ENCODE measurements at regions not wholly inside any gene's neighbourhood (a gene's known extent, or its start where the extent isn't known, plus 50 kb on each side); places are given as distances from the start of the nearest gene placed in this dataset.
"Not testable (repeated sequence)": the region's sequence is repeated elsewhere in the genome, so short reads cannot be mapped to it uniquely, and the experiment has no call there.

DNA sequence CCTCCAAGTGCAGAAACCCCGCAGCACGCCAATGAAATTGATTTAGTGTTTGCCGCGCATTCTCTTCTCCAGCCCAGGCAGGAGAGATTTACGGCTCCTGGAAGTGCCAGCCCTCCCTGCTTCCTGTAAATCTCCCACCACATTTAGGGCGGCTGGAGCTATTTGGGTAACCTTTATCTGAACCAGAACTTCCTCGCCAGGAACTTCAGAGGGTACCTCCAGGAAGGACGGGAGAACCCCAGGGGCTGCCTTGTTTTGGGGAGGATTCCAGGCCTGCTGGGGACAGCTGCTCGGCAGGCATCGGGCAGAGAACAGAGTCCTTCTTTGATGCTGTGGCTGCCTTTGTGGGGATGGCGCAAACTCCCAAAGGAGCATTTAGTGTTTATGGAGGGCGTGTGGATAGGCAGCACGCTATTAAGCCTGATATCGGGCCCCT, 122.0 kb upstream of the MYCN start:
- peak in 2 of 3 donors; percentile 47 to 77 for DNase-seq (ENCODE audit: low read depth in 2 of 3, low spot score in 2 of 3)

DNA sequence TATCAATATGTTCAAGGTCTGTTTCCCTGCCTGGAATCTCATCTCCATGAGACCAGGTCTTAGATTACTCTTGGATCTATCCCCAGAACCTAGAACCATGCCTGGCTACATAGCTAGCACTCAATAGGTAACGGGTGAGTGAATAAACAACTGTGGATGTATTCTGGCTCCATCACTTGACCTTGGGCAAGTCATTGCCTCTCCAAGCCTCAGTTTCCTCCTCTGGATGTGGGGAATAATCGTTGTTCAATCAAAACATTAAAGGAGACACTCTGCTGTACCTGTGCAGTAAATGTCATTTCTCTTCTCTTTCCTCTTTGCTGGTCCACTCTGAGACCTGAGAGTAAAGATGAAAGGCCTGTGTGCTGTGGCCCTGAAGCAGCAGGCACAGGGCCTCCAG, 121.5 kb upstream of the MYCN start:
- DNase-seq (ENCODE audit: low read depth in 2 of 3, low spot score in 2 of 3), result peak in 1 of 3 donors; percentile 16

- no peak for DNase-seq (ENCODE audit: low read depth in 2 of 3, low spot score in 2 of 3)
These were observed 120.6 kb upstream of the MYCN start for GRCh38 chr2:15819562-15820256.

DNA sequence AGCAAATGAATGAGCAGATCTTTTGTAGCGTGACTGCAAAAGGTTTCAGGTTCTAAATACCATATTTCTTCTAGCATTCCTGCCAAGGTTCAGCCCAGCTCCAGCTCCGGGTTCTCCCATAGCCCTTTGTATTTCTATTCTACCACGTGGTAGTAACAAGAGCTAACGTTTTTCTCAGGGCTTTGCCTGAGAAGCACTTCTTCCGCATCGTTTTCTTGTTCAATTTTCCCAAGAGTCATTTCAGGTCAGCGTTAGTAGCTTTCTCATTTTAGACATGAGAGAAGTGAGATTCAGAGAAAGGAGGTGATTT, 120.1 kb upstream of the MYCN start:
- DNase-seq (ENCODE audit: low read depth in 2 of 3, low spot score in 2 of 3), result no peak

- no peak for DNase-seq (ENCODE audit: low read depth in 2 of 3, low spot score in 2 of 3)
These were observed 119.4 kb upstream of the MYCN start for GRCh38 chr2:15820927-15821326.

DNA sequence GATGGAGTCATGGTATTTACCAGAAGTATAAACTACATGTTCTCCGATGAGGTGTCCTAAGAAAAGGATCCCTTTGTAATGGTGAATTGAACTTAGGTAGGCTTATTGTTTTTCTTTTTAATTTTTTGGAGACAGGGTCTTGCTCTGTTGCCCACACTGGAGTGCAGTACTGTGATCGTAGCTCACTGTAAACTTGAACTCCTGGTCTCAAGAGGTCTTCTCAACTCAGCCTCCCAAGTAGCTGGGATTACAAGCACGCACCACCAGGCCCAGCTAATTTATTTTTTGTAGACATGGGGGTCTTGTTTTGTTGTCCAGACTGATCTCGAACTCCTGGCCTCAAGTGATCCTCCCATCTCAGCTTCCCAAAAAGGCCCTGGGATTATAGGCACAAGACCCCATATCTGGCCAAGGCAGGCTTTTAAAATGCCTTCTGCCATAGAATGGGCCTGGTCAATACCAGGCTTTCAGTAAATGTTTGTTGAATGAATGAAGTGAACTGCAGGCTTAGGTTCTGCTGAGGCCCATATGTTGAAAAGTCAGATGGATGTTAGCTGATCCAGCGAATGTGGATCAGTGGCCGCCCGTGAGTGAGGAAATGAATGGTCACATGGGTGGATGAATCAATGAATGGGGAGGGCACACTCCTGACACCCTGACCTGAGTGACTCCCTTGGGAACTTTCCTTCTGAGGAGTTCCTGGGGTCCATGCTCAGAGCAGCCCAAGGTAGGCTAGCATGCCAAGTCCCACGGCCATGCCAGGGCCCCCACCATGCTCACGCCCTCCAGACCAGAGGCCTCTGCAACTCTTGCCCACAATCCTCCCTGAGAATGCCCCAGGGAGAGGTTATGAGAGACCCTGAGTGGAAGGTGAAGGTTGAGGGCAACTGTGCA, 118.0 kb upstream of the MYCN start:
- DNase-seq (ENCODE audit: low read depth in 2 of 3, low spot score in 2 of 3), result no peak

DNA sequence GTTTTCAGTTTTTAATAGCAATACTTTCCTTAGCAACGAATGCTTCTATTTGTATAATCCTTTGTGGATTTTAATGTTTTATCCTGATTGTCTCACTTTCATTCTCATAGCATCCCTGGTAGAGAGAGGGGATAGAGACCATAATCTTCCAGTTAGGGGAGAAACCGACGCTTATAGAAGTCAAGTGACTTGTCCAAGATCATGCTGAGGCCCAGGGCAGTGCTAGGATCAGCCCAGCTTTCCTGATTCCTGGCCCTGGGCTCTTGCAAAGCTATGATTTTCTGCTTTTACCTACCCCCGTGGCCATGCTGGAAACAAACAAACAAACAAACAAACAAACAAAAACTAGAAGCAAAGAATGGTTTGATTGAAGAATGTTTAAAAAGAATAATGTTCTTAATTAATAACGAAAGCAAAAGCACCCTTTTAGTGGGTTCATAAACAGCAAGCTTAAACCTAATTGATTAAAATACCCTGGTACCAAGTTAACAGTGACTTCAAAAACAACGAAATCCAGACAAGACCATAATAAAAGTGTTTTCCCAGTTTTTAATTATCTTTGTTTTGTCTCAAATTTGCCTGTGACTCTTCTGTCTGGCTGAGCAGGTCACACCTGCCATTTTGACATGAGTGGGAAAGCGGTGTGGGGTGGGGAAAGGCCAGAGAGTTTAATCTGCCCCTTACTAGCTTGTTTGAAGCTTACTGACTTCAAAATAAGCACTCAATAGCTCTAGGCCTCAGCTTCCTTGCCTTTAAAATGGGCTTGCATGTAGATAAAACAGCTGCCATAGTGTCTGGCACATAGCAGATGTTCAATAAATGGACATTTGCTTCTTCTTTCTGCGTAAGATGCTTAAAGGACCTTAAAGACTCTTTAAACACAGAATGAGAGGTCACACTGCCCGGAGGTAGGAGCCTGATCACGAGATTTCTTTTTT, 116.6 kb upstream of the MYCN start:
- no peak for DNase-seq (ENCODE audit: low read depth in 2 of 3, low spot score in 2 of 3)

DNA sequence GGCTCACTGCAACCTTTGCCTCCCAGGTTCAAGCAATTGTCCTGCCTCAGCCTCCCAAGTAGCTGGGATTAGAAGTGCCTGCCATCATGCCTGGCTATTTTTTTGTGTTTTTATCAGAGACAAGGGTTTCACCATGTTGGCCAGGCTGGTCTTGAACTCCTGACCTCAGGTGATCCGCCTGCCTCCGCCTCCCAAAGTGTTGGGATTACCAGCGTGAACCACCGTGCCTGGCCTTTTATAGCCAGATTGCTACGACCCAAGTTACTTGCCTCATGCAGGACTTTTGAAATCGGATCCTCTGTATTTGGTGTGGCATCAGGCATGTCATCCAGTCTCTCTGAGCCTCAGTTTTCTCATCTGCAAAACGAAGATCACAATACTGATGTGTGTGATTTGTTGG, 115.9 kb upstream of the MYCN start:
- DNase-seq (ENCODE audit: low read depth in 2 of 3, low spot score in 2 of 3), result not testable (repeated sequence)

DNA sequence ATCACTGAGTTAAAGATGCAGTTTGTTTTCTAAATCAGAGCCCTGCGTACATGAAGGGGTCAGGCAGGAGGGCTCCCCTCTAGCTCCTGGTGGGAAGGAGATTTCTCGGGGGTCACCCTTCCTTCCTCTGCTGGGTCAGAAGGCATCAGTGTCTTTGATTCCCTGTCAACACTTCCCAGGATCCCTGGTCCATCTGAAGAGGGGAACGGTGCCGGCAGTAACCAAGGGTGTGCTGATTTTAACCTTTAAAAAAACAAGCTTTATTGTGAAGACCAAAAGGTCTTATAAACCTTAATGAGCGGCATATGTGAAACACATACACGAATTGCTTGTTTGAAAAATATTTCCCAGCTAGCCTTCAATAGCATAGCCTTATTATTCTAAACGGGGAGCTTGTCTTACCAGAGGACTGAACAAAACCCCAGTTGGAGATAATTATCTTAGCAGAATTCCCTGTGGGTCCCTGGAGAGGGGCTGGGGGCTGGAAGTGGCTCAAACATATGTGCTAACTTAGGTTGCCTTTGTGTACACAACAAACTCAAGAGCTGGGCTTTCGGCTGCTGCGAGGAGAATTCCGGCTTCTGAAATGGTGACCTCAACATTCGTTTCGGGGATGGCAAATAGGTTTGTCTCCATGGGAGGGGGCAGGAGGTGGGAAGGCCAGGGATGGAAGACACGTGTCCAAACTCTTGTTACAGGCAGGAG, 114.9 kb upstream of the MYCN start:
- DNase-seq (ENCODE audit: low read depth in 2 of 3, low spot score in 2 of 3), result no peak

DNA sequence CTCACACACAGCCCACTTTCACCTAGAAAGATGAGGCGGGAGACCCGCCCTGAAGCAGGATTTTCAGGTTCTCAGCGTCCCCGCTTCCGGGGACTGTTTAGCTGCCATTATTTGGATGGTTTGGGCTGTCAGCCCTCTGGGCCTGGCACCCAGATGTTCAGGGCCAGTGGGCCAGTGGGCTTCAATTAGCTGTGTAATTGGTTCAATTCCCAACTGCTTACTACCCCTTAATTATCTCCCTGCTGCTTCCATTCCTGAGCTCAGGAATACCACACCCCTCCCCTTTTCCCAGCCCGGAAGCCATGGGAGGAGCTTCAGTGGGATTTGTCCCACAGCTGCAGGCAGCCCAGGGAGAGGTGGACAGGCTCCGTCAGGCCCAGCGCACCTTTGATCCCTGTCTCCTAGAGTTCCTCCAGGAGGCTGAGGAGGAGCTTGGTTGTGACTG, 114.1 kb upstream of the MYCN start:
- DNase-seq (ENCODE audit: low read depth in 2 of 3, low spot score in 2 of 3), result no peak

DNA sequence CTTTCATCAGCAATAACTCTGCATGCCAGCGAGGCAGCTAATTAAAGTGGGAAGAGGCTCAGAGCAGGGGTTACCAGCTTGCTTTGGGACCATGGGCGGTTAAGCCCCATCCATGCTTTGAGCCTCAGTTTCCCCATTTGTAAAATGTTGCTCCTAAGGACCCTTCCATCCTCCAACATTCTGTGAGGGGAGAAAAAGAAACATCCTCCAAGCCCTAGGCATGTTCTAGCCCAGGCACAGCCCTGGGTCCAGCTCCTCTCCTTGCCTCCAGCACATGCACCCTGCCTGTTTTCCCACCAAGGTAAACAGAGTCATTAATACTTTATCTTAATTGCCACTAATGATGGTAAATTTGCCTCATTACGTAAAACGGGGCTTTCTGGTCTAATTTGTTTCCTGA, 113.3 kb upstream of the MYCN start:
- no peak for DNase-seq (ENCODE audit: low read depth in 2 of 3, low spot score in 2 of 3)

- DNase-seq (ENCODE audit: low read depth in 2 of 3, low spot score in 2 of 3), result no peak
These were observed 111.8 kb upstream of the MYCN start for GRCh38 chr2:15828576-15828975.

- DNase-seq (ENCODE audit: low read depth in 2 of 3, low spot score in 2 of 3), result no peak
These were observed 111.1 kb upstream of the MYCN start for GRCh38 chr2:15829091-15829801.

- DNase-seq (ENCODE audit: low read depth in 2 of 3, low spot score in 2 of 3), result no peak
These were observed 110.4 kb upstream of the MYCN start for GRCh38 chr2:15829985-15830384.

GRCh38 chr2:15830937-15831549, 109.3 kb upstream of the MYCN start:
- no peak for DNase-seq (ENCODE audit: low read depth in 2 of 3, low spot score in 2 of 3)

DNA sequence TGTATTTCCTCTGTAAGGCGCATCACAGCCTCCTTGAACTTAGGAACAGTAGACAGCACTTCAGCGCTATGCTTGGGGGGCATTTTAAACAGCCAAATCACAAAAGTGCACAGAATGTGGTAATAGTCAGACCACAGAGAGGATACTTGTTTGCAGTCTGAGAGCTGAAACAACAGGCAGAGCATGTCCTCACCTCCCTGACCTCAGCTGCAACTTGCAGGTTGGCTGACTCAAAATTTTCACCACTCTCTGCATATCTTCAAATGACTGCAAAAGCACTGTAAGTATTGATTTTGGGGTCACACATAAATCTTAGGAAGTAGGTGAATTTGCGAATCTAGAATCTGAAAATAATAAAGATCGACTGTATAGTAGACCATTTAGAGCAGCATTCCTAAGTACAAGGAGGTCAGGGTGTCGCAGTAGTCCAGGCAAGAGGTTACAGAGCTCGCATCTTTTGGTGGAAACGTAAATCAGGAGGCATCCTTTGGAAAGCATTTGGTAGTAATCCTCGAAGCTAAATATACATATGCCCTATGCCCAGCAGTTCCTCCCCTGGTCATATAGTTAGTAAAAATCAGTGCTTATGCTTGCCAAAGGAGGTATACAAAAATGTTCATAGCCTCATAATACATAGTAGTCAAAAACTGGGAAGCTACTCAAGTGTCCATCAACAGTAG, 108.2 kb upstream of the MYCN start:
- DNase-seq (ENCODE audit: low read depth in 2 of 3, low spot score in 2 of 3), result no peak

- no peak for DNase-seq (ENCODE audit: low read depth in 2 of 3, low spot score in 2 of 3)
These were observed 107.3 kb upstream of the MYCN start for GRCh38 chr2:15832849-15833680.

DNA sequence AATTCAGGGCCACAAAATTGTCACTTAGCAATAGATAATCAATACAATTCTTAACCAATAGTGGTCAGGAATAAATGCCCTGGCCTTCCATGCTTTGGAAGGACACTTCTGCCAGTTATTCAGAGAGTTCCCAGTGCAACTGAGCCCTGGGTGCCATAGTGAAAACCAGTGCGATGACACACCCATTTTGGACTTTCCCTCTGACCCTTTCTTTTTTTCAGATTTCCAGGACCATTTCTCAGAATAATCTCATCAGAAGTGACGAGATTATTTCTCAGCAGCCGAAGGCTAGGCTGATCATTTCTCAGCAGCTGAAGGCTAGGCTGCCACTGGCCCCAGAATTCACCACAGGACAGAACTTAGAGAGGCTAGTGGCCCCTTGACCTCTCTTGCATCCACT, 106.6 kb upstream of the MYCN start:
- no peak for DNase-seq (ENCODE audit: low read depth in 2 of 3, low spot score in 2 of 3)

Measured in hematopoietic multipotent progenitor cell (in vitro differentiated cells).